ENCODE measurements at regions not wholly inside any gene's neighbourhood (a gene's known extent, or its start where the extent isn't known, plus 50 kb on each side); places are given as distances from the start of the nearest gene placed in this dataset.
A peak's percentile ranks its signal among the peaks of the same experiment; 100 is the strongest.

DNA sequence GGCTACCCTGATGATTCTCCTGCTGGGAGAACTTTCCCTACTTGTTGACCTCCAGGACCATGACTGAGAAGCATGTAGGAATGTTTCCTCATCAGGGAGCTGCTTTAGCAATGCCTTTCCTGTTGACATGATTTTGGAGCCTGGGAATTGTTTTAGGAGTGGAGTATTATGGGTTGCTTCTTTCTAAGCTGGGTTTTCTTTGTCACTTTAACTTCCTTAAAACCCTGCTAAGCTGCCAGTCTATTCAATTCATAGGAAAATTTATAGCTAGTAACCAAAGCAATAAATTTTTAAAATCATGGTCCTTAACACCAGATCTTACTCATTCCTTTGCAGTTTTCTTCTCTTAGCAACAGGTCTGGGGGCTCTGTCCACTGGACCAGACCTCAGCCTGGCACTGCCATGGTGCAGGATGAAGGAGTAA lies 125.6 kb upstream of the TACR1 start:
- no peaks in the 10 kb centered on the region for H3K27me3 ChIP-seq
- no peak overlapping the region for H3K4me3 ChIP-seq
- H3K4me1 ChIP-seq, result no peaks in the 10 kb centered on the region
- peak; percentile 75 for DNase-seq (ENCODE audit: extremely low spot score)
- TF ChIP-seq POLR2AphosphoS5 (IDR thresholded peaks at IDR 0.05) (no peak), EP300 (IDR thresholded peaks at IDR 0.05) (no peak), POLR2A (IDR thresholded peaks at IDR 0.05; ENCODE audit: low read depth) (no peak)
- TF ChIP-seq, protein P1, sequence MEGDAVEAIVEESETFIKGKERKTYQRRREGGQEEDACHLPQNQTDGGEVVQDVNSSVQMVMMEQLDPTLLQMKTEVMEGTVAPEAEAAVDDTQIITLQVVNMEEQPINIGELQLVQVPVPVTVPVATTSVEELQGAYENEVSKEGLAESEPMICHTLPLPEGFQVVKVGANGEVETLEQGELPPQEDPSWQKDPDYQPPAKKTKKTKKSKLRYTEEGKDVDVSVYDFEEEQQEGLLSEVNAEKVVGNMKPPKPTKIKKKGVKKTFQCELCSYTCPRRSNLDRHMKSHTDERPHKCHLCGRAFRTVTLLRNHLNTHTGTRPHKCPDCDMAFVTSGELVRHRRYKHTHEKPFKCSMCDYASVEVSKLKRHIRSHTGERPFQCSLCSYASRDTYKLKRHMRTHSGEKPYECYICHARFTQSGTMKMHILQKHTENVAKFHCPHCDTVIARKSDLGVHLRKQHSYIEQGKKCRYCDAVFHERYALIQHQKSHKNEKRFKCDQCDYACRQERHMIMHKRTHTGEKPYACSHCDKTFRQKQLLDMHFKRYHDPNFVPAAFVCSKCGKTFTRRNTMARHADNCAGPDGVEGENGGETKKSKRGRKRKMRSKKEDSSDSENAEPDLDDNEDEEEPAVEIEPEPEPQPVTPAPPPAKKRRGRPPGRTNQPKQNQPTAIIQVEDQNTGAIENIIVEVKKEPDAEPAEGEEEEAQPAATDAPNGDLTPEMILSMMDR (IDR thresholded peaks at IDR 0.05), result no peak
- no peaks in the 10 kb centered on the region for H3K9me3 ChIP-seq
- no peaks in the 10 kb centered on the region for H3K36me3 ChIP-seq
- intact Hi-C loops (cut with DNase I), result no loop called here
- H3K27ac ChIP-seq (replicated peaks in 1 of 4), result no peak overlapping the region

DNA sequence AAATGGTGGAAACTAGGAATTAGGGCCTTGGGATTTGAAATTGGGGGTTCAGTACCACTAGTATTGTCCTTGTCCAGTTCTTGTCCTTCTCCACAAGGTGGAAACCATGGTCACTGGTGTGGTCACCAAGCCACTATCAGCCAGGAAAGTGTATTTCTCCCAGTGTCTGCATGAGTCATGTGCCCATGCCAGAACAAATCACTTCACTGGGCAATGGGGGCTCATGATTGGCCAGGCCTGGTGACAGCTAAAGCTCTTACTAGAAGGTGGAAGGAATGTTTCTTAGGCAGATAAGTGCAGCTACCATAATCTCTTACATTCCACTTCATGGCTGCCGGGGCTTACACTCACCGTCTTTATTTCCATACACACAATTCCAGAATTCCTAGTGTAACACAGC lies 124.8 kb upstream of the TACR1 start:
- Histone ChIP-seq H3K36me3 (no peaks in the 10 kb centered on the region), H3K4me3 (no peak overlapping the region), H3K27ac (replicated peaks in 1 of 4) (no peak overlapping the region), H3K27me3 (no peaks in the 10 kb centered on the region), H3K9me3 (no peaks in the 10 kb centered on the region), H3K4me1 (no peaks in the 10 kb centered on the region)
- TF ChIP-seq POLR2AphosphoS5 (IDR thresholded peaks at IDR 0.05) (no peak), POLR2A (IDR thresholded peaks at IDR 0.05; ENCODE audit: low read depth) (no peak), EP300 (IDR thresholded peaks at IDR 0.05) (no peak)
- TF ChIP-seq, protein P1 (IDR thresholded peaks at IDR 0.05), result no peak
- 100% methylated on average over 2 of the region's 2 CpGs for WGBS
- intact Hi-C loops (cut with DNase I), result no loop called here
- DNase-seq (ENCODE audit: extremely low spot score), result peak; percentile 89

DNA sequence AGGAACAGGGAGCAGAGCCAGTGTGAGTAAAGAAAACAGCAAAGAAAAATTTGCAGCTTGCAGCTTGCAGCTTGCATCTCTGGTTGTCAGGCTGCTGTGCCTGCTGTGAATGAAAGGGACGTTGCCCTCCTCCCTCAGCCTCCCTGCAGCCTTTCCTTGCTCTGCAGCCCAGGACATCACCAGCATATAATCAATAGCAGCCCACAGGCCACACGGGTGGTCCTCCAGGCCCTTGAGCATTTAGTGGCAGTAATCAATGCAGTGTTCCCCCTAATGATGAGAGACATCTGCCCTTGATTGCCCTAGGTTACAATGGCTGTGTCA lies 122.2 kb upstream of the TACR1 start:
- Histone ChIP-seq H3K36me3 (no peaks in the 10 kb centered on the region), H3K9me3 (no peaks in the 10 kb centered on the region), H3K4me3 (no peak overlapping the region), H3K27me3 (no peaks in the 10 kb centered on the region), H3K27ac (replicated peaks in 1 of 4) (no peak overlapping the region), H3K4me1 (no peaks in the 10 kb centered on the region)
- 38% methylated on average over 2 of the region's 2 CpGs for WGBS
- TF ChIP-seq POLR2A (IDR thresholded peaks at IDR 0.05; ENCODE audit: low read depth), result no peak
- TF ChIP-seq, protein P1 (IDR thresholded peaks at IDR 0.05), result no peak
- TF ChIP-seq EP300 (IDR thresholded peaks at IDR 0.05), result no peak
- TF ChIP-seq POLR2AphosphoS5 (IDR thresholded peaks at IDR 0.05), result no peak
- DNase-seq (ENCODE audit: extremely low spot score), result peak; percentile 85
- intact Hi-C loops (cut with DNase I), result no loop called here

DNA sequence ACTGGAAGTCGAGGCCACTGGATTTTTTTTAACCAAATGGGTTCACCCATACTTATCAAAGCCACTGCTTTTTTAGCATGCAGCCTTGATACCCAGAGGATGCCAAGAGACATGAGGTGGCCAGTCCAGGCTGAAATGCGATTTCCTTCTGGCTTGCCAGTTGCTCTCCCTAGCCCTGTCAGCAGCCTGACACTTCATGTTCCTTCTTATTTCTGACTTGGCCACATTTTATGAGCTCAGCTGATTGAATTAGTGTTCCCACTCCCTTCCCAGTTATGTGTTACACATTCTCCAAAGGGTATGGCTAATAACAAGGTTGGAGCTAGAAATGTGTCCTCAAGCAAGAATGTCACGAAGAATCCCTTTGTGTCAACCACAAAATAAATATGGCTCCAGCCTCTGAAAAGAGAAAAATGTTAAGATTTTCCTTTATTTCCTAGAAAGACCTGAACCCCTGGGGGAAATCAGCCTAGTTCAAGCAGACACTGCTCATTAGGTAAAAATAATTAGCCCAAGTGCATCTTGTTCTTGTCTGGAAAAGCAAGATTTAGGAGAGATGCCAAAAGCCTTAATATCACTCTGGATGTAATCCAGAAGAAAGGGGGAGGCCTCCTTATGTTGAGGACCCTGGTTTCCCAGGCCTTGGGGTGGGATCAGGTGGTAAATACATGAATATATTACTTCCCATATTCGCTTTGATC lies 121.7 kb upstream of the TACR1 start:
- H3K4me3 ChIP-seq, result no peak overlapping the region
- TF ChIP-seq, protein P1 (IDR thresholded peaks at IDR 0.05), result no peak
- TF ChIP-seq EP300 (IDR thresholded peaks at IDR 0.05), result no peak
- TF ChIP-seq POLR2AphosphoS5 (IDR thresholded peaks at IDR 0.05), result no peak
- TF ChIP-seq POLR2A (IDR thresholded peaks at IDR 0.05; ENCODE audit: low read depth), result no peak
- H3K36me3 ChIP-seq, result no peaks in the 10 kb centered on the region
- no peaks in the 10 kb centered on the region for H3K27me3 ChIP-seq
- DNase-seq (ENCODE audit: extremely low spot score), result peak; percentile 81
- H3K9me3 ChIP-seq, result no peaks in the 10 kb centered on the region
- no peak overlapping the region for H3K27ac ChIP-seq (replicated peaks in 1 of 4)
- intact Hi-C loops (cut with DNase I), result no loop called here
- H3K4me1 ChIP-seq, result no peaks in the 10 kb centered on the region
- 87% methylated on average over 4 of the region's 4 CpGs for WGBS

GRCh38 chr2:75319951-75320350 lies 120.6 kb upstream of the TACR1 start:
- 94% methylated on average over 2 of the region's 2 CpGs for WGBS
- DNase-seq (ENCODE audit: extremely low spot score), result peak; percentile 90
- Histone ChIP-seq H3K4me1 (no peaks in the 10 kb centered on the region), H3K4me3 (no peak overlapping the region), H3K27ac (replicated peaks in 1 of 4) (no peak overlapping the region), H3K9me3 (no peaks in the 10 kb centered on the region), H3K27me3 (no peaks in the 10 kb centered on the region), H3K36me3 (no peaks in the 10 kb centered on the region)
- intact Hi-C loops (cut with DNase I), result no loop called here
- TF ChIP-seq POLR2A (IDR thresholded peaks at IDR 0.05; ENCODE audit: low read depth) (no peak), EP300 (IDR thresholded peaks at IDR 0.05) (no peak), POLR2AphosphoS5 (IDR thresholded peaks at IDR 0.05) (no peak)
- TF ChIP-seq, protein P1 (IDR thresholded peaks at IDR 0.05), result no peak

All from esophagus muscularis mucosa (tissue), 4 donors.